ENCODE measurements at regions not wholly inside any gene's neighbourhood (a gene's known extent, or its start where the extent isn't known, plus 50 kb on each side); places are given as distances from the start of the nearest gene placed in this dataset.
"Not testable (repeated sequence)": the region's sequence is repeated elsewhere in the genome, so short reads cannot be mapped to it uniquely, and the experiment has no call there.

DNA sequence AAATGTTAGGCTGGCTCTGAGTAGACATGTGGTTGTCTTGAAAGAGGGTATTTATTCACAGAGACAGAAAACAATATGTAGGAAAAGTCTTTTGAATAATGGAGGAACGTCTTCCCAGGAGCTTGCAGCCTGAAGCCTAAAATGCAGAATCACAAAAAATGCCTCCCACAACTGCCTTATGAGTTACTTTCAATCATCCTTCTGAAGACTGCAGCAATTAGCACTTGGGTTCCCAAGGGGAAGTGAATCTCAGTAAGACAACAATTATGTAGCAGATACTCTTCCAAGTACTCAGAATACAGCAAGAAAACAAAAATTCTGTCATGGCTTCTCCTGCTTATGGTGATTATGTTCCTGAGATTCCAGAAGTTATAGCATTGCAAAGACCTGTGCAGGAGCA lies 166.6 kb upstream of the TBL1X start:
- no peak for TF ChIP-seq ZNF565 (CRISPR knock-in tag; conservative IDR thresholded peaks at IDR 0.05; ENCODE audit: low read depth)
- no peak for TF ChIP-seq ZC3H10 (CRISPR knock-in tag; IDR thresholded peaks at IDR 0.05)
- TF ChIP-seq, protein P1, sequence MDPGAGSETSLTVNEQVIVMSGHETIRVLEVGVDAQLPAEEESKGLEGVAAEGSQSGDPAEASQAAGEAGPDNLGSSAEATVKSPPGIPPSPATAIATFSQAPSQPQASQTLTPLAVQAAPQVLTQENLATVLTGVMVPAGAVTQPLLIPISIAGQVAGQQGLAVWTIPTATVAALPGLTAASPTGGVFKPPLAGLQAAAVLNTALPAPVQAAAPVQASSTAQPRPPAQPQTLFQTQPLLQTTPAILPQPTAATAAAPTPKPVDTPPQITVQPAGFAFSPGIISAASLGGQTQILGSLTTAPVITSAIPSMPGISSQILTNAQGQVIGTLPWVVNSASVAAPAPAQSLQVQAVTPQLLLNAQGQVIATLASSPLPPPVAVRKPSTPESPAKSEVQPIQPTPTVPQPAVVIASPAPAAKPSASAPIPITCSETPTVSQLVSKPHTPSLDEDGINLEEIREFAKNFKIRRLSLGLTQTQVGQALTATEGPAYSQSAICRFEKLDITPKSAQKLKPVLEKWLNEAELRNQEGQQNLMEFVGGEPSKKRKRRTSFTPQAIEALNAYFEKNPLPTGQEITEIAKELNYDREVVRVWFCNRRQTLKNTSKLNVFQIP (CRISPR knock-in tag; IDR thresholded peaks at IDR 0.05; ENCODE audit: borderline replicate concordance, low read depth) = no peak
- no peak for TF ChIP-seq ZNF8 (CRISPR knock-in tag; IDR thresholded peaks at IDR 0.05)
- TF ChIP-seq TOX (CRISPR knock-in tag; IDR thresholded peaks at IDR 0.05; ENCODE audit: borderline replicate concordance) = no peak
- TF ChIP-seq CSDC2 (CRISPR knock-in tag; IDR thresholded peaks at IDR 0.05) = no peak
- TF ChIP-seq ZFP30 (CRISPR knock-in tag; IDR thresholded peaks at IDR 0.05) = no peak
- TF ChIP-seq ESRRG (CRISPR knock-in tag; IDR thresholded peaks at IDR 0.05) = no peak
- TF ChIP-seq ZNF70 (CRISPR knock-in tag; IDR thresholded peaks at IDR 0.05) = no peak
- no peak for TF ChIP-seq GLIS3 (CRISPR knock-in tag; IDR thresholded peaks at IDR 0.05)
- TF ChIP-seq, protein P2, sequence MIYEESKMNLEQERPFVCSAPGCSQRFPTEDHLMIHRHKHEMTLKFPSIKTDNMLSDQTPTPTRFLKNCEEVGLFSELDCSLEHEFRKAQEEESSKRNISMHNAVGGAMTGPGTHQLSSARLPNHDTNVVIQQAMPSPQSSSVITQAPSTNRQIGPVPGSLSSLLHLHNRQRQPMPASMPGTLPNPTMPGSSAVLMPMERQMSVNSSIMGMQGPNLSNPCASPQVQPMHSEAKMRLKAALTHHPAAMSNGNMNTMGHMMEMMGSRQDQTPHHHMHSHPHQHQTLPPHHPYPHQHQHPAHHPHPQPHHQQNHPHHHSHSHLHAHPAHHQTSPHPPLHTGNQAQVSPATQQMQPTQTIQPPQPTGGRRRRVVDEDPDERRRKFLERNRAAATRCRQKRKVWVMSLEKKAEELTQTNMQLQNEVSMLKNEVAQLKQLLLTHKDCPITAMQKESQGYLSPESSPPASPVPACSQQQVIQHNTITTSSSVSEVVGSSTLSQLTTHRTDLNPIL (CRISPR knock-in tag; IDR thresholded peaks at IDR 0.05; ENCODE audit: low read depth) = no peak
- TF ChIP-seq, protein P3, sequence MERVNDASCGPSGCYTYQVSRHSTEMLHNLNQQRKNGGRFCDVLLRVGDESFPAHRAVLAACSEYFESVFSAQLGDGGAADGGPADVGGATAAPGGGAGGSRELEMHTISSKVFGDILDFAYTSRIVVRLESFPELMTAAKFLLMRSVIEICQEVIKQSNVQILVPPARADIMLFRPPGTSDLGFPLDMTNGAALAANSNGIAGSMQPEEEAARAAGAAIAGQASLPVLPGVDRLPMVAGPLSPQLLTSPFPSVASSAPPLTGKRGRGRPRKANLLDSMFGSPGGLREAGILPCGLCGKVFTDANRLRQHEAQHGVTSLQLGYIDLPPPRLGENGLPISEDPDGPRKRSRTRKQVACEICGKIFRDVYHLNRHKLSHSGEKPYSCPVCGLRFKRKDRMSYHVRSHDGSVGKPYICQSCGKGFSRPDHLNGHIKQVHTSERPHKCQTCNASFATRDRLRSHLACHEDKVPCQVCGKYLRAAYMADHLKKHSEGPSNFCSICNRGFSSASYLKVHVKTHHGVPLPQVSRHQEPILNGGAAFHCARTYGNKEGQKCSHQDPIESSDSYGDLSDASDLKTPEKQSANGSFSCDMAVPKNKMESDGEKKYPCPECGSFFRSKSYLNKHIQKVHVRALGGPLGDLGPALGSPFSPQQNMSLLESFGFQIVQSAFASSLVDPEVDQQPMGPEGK (CRISPR knock-in tag; IDR thresholded peaks at IDR 0.05; ENCODE audit: borderline replicate concordance) = no peak
- TF ChIP-seq ISL1 (CRISPR knock-in tag; IDR thresholded peaks at IDR 0.05) = no peak
- no peak for TF ChIP-seq OSR1 (CRISPR knock-in tag; IDR thresholded peaks at IDR 0.05)
- no peak for TF ChIP-seq BACH2 (CRISPR knock-in tag; IDR thresholded peaks at IDR 0.05; ENCODE audit: borderline replicate concordance)
- TF ChIP-seq ZFP3 (CRISPR knock-in tag; IDR thresholded peaks at IDR 0.05) = no peak
- TF ChIP-seq, protein P4, sequence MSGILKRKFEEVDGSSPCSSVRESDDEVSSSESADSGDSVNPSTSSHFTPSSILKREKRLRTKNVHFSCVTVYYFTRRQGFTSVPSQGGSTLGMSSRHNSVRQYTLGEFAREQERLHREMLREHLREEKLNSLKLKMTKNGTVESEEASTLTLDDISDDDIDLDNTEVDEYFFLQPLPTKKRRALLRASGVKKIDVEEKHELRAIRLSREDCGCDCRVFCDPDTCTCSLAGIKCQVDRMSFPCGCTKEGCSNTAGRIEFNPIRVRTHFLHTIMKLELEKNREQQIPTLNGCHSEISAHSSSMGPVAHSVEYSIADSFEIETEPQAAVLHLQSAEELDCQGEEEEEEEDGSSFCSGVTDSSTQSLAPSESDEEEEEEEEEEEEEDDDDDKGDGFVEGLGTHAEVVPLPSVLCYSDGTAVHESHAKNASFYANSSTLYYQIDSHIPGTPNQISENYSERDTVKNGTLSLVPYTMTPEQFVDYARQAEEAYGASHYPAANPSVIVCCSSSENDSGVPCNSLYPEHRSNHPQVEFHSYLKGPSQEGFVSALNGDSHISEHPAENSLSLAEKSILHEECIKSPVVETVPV (CRISPR knock-in tag; IDR thresholded peaks at IDR 0.05) = no peak
- TF ChIP-seq, protein P5, sequence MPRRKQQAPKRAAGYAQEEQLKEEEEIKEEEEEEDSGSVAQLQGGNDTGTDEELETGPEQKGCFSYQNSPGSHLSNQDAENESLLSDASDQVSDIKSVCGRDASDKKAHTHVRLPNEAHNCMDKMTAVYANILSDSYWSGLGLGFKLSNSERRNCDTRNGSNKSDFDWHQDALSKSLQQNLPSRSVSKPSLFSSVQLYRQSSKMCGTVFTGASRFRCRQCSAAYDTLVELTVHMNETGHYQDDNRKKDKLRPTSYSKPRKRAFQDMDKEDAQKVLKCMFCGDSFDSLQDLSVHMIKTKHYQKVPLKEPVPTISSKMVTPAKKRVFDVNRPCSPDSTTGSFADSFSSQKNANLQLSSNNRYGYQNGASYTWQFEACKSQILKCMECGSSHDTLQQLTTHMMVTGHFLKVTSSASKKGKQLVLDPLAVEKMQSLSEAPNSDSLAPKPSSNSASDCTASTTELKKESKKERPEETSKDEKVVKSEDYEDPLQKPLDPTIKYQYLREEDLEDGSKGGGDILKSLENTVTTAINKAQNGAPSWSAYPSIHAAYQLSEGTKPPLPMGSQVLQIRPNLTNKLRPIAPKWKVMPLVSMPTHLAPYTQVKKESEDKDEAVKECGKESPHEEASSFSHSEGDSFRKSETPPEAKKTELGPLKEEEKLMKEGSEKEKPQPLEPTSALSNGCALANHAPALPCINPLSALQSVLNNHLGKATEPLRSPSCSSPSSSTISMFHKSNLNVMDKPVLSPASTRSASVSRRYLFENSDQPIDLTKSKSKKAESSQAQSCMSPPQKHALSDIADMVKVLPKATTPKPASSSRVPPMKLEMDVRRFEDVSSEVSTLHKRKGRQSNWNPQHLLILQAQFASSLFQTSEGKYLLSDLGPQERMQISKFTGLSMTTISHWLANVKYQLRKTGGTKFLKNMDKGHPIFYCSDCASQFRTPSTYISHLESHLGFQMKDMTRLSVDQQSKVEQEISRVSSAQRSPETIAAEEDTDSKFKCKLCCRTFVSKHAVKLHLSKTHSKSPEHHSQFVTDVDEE (CRISPR knock-in tag; IDR thresholded peaks at IDR 0.05) = no peak
- no peak for TF ChIP-seq ARNTL (CRISPR knock-in tag; IDR thresholded peaks at IDR 0.05; ENCODE audit: borderline replicate concordance, low read depth)
- TF ChIP-seq SNAI2 (CRISPR knock-in tag; IDR thresholded peaks at IDR 0.05) = no peak
- no peak for ATAC-seq

DNA sequence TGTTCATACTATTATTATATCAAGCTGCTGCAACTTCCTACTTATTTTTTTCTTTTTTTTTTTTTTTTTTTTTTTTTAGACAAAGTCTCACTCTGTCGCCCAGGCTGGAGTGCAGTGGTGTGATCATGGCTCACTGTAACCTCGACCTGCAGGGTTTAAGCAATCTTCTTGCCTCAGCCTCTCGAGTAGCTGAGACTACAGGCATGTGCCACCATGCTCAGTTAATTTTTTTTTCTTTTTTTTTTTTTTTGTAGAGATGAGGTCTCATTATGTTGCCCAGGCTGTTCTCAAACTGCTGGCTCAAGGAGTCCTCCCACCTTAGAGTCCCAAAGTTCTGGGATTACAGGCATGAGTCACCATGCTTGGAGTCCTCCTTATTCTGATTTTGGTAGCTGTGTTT lies 165.2 kb upstream of the TBL1X start:
- ATAC-seq = not testable (repeated sequence)

DNA sequence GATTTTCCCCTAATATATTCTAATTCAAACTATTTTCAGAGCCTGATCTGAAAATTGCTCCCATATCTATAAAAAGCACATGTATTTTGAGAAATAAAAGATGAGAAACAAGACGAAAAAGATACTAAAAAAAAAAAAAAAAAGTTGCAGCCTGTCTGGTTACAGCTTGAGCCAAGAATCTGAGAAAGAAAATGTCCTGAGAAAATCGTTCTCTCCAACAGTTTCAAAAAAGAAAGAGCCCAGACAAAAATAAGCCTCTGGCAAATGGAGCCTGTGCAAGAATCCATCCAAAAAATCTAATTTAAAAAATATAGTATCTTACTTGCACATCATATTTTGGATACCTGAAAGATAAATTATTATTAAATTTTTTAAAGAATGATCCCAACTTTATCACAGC lies 163.0 kb upstream of the TBL1X start:
- no peak for ATAC-seq
- TF ChIP-seq, protein P4 (CRISPR knock-in tag; IDR thresholded peaks at IDR 0.05) = no peak
- no peak for TF ChIP-seq ZNF70 (CRISPR knock-in tag; IDR thresholded peaks at IDR 0.05)
- TF ChIP-seq OSR1 (CRISPR knock-in tag; IDR thresholded peaks at IDR 0.05) = no peak
- no peak for TF ChIP-seq ZNF565 (CRISPR knock-in tag; conservative IDR thresholded peaks at IDR 0.05; ENCODE audit: low read depth)
- no peak for TF ChIP-seq GLIS3 (CRISPR knock-in tag; IDR thresholded peaks at IDR 0.05)
- TF ChIP-seq ZFP30 (CRISPR knock-in tag; IDR thresholded peaks at IDR 0.05) = no peak
- no peak for TF ChIP-seq SNAI2 (CRISPR knock-in tag; IDR thresholded peaks at IDR 0.05)
- no peak for TF ChIP-seq TCF4 (CRISPR knock-in tag; IDR thresholded peaks at IDR 0.05; ENCODE audit: borderline replicate concordance)
- no peak for TF ChIP-seq ZFP3 (CRISPR knock-in tag; IDR thresholded peaks at IDR 0.05)
- no peak for TF ChIP-seq ZC3H10 (CRISPR knock-in tag; IDR thresholded peaks at IDR 0.05)
- TF ChIP-seq RARB (CRISPR knock-in tag; IDR thresholded peaks at IDR 0.05) = no peak
- TF ChIP-seq ZNF8 (CRISPR knock-in tag; IDR thresholded peaks at IDR 0.05) = no peak
- TF ChIP-seq PPARA (CRISPR knock-in tag; IDR thresholded peaks at IDR 0.05; ENCODE audit: borderline replicate concordance) = no peak
- TF ChIP-seq, protein P5 (CRISPR knock-in tag; IDR thresholded peaks at IDR 0.05) = no peak
- TF ChIP-seq ISL1 (CRISPR knock-in tag; IDR thresholded peaks at IDR 0.05) = no peak
- TF ChIP-seq CSDC2 (CRISPR knock-in tag; IDR thresholded peaks at IDR 0.05) = no peak
